Limb (tissue), 2 donors: ENCODE measurements at regions not wholly inside any gene's neighbourhood (a gene's known extent, or its start where the extent isn't known, plus 50 kb on each side); places are given as distances from the start of the nearest gene placed in this dataset.

Experiments
- DNase-seq, 2 donors: peaks; one replicate each; pipeline ENCODE4 v3.0.0-alpha.2; 2016; ENCODE audit errors: extremely low spot score in 2 of 2

DNA sequence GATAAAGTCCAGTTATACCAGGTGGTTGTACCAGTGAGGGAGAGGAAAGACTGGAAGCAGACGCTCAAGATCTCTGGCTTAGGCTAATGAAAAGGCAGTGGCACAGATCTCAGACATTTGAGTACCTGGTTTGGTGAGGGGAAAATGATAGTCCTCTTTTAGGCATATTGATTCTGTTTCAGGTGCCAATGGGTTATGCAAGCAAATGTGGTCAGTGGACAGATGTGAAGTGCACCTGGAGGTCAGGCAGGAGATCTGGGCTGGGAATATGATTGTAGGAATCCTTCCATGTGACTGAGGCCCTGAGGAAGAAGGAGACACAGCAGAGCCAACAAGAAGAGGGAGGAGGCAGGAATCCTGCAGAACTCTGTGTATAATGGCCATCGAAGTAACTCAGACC, 63.7 kb upstream of the SMARCA2 start:
- DNase-seq = no peak

DNA sequence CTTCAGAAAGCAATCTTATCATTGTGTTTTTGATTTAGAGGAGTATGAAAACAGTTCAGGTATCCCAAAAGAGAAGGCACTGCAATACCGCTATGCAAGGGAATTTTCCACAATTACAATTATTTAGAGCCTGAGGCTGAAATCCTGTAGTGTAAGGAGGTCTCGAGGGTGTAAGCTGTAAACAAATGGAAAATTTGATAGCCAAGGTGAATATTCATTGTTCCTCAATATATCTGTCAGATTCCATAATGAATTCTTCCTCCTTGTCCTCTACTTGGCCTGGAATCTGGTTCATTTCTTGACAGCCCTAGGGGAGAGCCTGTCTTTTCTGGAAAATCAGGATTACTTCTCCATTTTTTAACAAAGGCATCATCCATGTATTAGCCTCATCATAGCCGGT, 63.1 kb upstream of the SMARCA2 start:
- no peak for DNase-seq

DNA sequence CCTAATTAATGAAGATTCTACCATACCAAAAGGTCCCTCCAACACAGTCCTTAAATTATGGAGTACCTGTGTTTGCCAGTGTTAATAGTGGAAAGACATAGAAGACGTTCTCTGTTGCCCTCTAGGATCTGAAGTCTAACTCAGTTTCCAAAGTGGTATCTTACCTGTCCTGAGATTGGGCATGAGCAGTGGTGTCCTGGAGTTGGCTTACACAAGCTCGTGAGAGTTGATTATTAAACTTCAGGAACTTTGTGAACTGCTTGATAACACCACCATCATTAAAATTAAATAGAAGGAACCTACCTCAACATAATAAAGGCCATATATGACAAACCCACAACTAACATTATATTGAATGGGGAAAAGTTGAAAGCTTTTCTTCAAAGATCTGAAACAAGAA, 60.9 kb upstream of the SMARCA2 start:
- no peak for DNase-seq

DNA sequence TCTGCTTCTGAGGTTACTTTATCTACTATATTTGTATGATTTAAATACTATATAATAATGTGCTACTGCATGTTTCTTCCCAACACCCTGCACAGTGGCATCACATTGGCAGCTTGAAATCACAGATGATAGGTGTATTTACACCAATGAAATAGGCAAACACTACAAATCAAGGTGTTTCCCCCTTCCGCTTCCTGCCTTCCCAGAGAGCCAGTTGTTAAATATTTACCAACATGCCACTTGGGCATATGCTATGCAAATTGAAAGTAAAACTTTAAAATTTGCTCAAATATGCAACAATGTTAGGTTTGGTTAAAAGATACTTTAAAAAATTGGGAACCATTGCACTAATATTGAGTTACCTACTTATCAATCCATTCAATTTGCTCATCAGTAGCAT, 58.2 kb upstream of the SMARCA2 start:
- no peak for DNase-seq

DNA sequence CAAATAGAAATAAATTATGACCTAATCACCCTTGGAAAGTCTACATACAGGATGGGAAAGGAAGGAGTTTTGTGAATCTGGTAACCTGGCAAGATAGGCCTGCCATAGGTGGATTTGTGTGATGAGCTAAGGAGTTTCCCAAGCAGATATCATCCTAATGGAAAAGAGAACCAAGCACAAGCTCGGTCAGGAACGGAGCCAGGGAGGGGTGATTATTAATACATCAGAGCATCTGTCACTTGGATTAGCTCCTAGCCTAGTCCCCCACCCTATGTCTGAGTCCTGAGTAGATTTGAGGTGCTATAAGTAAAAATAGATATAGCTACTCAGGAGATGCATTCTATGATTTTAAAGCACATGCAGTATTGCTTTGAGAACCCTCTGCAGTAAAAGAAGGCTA, 57.3 kb upstream of the SMARCA2 start:
- no peak for DNase-seq

DNA sequence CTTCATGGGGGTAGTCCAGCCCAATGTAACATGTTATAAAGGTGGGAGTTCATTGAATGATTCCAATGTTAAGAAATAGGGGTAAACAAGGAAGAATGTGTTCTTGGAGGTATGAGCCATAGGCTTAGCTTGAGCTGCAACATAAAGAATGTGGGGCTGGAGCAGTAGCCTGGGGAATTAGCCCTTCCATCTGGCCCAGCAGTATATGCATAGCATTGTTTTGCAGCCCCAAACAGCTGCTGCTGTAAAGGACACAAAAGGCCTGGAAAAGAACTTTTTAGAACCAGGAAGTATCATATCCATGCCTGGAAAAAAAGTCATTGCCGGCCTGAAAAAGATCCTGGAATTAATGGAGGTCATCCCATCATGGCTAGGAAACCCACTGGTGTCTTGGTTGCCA, 55.8 kb upstream of the SMARCA2 start:
- DNase-seq = no peak

DNA sequence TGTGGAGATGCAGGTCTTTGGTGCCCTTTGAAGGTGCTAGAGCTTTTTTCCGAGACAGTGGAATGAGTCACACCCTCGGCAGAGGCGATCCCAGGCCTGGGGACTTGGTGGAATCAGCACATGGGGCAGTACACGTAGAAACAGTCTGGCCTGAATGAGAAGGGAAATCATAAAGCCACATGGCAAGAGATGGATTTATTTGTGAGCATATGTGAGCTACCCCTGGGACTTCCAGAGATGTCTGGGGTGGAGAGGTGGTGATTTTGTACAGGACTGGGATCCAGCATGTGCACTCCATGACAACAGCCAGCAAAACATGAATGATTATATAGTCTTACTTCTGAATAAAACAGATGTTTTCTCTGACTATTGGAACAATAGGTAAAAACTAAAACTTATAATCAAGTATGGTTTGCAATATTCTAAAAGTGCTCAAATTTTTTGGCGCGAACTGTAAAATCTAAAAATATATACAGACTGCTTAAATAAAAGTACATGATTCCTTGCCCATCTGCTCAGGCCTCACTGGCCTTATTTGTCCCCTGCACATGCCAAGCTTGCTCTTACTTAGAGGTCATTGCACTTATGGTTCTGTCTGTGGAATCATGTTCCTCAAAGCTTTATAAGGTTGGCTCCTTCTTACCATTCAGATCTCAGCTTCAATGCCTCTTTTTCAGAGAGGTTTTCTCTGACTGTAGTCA, 54.7 kb upstream of the SMARCA2 start:
- DNase-seq = peak in 1 of 2 donors; percentile 58

DNA sequence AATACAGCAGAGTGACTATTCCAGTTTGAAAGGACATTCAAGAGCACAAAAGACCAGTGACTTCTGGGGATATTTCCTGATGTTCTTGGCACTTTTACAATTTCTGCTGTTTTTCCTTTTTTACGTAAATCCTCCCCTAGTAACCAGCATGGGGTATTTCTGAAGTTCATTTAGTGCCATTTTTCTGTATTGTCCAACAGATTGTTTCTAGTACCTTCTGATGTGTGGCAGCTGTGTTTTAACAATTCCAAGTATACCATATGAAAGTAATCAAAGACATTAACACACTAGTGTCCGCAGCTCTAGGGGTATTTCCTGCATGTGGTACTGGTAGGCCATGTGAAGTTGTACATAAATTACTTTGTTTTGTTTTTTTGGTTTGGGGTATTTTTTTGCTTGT, 53.0 kb upstream of the SMARCA2 start:
- DNase-seq = peak in 1 of 2 donors; percentile 65

DNA sequence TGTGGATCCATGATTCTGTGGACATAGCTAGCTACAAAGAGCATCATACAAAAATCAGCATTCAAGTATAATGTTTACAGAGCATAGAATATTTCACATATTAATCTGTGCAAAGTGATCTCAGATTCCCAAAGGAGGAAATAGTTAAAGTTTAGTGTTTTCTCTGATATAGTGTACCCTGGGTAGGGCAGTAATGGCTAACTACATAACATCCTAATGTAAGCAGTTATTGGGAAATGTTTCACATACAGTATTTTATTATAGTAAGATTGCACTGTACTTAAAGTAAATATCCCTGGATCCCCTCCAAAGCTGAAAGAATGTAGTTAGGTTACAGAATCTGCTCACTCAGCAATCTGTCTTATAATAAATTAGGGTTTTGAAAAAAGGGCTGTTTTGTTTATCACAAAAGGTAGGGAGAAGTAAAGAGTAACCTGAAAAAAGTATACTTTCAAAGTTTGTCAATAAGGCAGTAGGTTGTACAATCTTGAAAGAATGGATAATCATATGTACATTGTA, 52.5 kb upstream of the SMARCA2 start:
- no peak for DNase-seq

DNA sequence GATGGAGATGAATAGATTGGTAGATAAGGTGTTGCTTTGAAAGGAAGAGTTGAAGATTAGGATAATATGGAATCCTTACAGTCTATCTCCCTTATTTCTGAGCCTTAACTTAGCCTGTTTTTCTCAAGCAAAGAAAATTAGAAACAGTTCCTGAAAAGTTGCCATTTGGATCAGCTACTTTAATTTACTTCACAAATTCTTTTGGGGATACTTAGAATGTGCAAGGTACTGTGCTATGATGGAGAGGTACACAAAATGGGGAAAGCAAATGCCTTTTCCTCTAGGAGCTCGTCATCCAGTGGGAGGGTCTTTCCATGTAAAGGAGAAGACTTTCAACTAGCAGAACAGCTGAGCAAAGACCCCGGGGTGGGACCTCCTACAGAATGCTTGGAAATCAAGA, 51.1 kb upstream of the SMARCA2 start:
- DNase-seq = no peak
